GM18498 (cell line): ENCODE measurements at regions not wholly inside any gene's neighbourhood (a gene's known extent, or its start where the extent isn't known, plus 50 kb on each side); places are given as distances from the start of the nearest gene placed in this dataset.
"Not testable (repeated sequence)": the region's sequence is repeated elsewhere in the genome, so short reads cannot be mapped to it uniquely, and the experiment has no call there.

ENCODE experiments used
- ATAC-seq: cut with Tn5 transposase; IDR thresholded peaks from one replicate; pipeline ENCODE4 v1.9.1; 2021; ENCODE audit warnings: mild to moderate bottlenecking, moderate library complexity; ENCODE audit not compliant: unreplicated experiment

DNA sequence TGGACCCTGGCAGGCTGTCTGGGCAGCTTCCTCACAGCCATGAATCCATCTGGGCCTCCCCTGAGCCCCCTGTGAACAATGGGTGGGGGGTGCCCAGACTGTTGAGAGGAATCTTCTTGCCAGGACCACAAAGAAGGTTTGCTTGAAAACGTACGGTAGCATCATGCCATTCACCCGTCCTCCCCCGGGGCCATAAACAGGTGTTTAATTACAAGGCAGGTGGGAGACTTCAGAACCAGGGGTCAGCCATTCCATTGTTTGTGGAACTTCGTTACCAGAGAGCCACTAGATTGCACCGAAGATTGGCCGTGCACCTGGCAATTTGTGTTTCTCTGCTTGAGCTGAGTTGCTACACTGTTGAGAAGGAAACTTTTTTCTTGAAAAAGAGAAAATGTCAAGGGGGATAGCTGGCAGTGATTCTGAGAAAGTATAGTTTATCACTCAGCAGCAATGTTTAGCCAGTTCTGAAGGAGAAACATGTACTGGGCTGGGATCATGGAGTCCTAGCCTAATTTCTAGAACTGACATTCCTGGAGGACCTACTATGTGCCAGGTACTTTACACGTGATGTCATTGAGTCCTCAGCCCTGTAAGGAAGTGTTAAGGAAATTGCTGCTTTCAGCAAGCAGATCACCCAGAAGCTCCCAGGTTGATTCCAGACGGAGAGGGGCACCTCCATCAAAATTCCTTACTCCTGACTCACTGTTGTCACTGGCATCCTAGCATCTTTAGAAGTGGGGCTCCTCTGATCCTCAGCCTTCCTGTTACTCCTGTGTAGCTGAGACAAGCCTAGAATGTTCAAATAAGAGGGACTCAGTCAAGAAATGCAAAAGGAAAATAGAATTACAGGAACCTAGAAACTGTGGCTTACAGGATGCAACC, 103.8 kb upstream of the UBE2E1 start:
- ATAC-seq = no peak

DNA sequence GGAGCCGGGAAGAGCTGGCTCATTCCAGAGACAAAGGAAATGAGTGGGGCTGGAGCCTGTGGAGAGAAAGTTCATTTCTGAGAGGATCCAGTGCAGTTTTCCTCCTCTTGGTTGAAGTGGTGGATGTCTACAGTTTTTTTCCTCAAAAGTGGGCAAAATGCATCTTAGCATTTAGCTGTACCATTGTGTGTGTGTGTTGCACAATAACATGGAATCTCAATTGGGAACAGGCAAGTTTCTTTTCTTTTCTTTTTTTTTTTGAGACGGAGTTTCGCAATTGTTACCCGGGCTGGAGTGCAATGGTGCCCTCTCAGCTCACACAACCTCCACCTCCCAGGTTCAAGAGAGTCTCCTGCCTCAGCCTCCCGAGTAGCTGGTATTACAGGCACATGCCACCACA, 101.5 kb upstream of the UBE2E1 start:
- no peak for ATAC-seq

DNA sequence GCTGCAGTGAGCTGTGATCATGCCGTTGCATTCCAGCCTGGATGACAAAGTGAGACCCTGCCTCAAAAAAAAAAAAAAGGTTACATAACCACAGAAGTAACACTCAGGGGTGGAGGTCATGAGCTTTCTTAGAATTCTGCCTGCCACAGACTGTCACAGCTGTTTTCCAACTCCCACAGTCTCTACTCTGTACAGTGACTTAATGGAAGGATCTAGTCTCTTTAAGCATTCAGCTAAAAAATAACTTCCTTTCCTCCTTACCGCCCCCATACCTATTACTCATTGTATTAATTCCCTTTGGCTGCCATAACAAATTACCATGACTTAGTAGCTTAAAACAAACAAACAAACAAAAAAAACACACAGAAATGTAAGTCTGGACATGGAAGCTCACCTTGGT, 99.6 kb upstream of the UBE2E1 start:
- ATAC-seq = no peak

DNA sequence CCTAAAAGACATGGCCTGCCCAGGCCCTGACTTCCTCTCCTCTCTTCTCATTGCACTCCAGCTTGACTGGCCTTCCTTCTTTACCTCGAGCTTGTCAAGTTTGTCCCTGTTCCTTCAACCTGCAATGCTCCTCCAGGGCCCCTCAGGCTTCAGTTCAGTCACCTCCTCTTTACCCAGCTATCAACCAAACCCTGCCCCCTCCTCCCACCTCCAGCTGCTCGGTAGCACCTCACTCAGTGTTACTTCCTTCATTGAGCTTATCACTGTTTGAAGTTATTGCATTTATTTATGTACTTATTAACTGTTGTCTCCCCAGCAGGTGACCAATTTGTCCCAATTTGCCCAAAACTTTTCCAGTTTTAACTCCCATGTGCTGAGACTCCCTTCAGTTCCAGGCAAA, 95.8 kb upstream of the UBE2E1 start:
- ATAC-seq = no peak

GRCh38 chr3:23710555-23710954, 95.2 kb upstream of the UBE2E1 start:
- ATAC-seq = no peak

- ATAC-seq = peak; percentile 91
Measured at GRCh38 chr3:23711916-23712494, 93.8 kb upstream of the UBE2E1 start.

GRCh38 chr3:23712656-23713559, 92.8 kb upstream of the UBE2E1 start:
- no peak for ATAC-seq

- ATAC-seq = no peak
Measured at GRCh38 chr3:23713641-23714040, 92.1 kb upstream of the UBE2E1 start.

- ATAC-seq = no peak
Measured at GRCh38 chr3:23720059-23720458, 85.7 kb upstream of the UBE2E1 start.

DNA sequence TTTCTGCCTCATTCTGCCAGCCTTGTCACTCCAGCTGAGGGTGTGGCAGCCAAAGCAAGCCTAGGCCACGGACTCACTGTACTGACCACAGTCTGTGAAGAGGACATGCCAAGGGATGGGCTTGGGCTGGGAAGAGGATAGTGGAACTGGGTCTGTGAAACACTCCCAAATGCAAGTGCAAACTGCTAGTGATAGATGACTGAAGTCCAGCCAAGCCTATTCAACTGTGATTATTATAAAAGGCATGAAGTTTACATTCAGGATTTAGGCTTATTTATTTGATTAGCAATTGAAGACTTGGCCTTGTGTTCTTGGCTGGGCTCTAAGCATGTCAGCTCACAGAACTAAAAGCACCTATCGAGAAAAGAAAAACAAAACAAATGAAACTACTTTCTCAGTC, 84.9 kb upstream of the UBE2E1 start:
- no peak for ATAC-seq

DNA sequence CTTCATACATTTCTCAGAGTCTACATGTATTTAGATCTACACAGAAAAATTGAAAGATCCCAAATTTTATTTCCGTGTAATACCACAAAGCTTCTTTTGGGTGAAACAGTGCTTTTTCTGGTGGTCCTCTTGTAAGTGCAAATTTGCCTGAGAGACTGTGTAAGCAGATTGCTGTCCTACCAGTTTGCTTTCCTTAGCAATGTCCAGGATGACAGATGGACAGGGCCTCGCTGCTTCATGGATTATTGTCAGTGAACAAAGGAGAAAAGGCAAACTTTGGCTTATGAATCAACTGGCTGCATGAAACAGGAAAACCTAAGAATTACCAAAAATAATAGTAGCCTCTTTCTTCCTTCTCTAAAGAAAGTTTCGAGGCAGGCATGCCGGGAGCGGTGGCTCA, 82.6 kb upstream of the UBE2E1 start:
- no peak for ATAC-seq

DNA sequence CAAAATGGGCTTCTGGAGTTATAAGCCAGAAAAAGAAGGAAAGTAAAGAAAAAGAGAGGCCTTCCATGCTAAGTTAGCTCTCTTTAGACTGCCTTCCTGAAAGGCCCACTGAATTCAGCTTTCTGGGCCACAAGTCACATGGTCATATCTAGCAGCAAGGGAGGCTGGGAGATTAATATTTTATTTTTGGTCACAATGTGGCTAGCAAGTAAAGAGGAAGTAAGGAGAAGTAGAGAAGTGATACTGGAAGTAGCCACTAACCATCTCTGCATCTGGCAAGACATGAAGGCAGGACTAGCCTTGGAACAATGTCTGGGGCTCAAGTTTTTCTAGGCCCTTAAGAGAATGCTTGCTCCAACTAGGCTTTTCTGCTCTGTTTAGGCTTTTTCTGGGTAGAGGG, 81.8 kb upstream of the UBE2E1 start:
- peak; percentile 41 for ATAC-seq

DNA sequence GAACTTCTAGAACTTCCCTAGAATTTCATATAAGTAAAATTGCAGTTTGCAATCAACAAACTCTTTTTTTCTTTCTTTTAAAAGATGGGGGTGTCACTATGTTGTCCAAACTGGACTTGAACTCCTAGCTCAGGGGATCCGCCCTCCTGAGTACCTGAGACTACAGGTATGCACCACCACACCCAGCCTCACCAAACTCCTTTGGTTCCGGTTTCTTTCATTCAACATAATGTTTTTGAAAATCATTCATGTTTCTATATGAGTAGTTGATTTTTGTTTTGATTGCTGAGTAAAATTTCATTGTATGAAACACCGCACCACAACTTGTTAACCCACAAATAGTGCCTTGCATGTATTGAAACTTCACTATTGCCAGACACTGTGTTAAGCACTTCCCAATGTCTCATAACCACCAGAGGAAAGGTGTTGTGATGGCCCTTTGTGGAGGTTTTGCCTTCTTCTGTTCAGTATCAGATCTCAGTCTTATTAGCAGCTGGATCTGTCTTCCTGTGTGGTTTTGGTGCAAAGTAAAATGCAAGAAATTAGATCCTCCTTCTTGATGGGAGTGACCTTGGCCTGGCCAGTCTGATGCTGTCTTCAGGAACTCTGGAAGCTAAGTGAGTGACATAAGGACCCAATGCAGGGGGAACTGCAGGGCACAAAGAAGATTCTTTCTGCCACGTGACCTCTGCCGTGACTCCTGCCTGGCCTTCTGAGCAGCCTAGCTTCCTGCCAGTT, 78.8 kb upstream of the UBE2E1 start:
- peak; percentile 76 for ATAC-seq

DNA sequence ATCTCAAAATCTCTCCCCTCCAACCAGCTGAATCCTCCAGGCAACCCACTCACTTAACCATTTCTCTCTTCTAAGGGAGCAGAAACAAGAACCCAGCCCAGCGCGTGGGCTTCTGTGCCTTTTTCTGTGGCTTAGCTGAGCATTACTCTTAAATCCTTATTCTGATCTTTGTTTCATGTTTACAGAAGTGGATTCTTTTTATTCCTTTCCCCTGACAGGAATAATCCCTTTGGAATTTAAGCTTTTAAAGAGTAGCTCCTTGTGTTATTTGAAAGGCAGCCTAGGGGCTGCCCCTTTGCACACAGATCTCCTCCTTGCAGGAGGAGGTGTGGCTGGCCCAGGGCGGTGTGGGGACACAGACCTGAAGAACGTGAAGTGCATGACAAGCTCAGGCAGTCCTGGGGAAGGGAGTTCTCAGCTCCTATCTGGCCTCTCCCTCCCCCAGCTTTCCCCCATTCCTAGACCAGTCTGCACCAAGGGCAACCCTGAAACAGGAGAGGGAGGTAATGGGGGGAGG, 77.1 kb upstream of the UBE2E1 start:
- no peak for ATAC-seq

GRCh38 chr3:23729362-23729761, 76.4 kb upstream of the UBE2E1 start:
- not testable (repeated sequence) for ATAC-seq

- no peak for ATAC-seq
Measured at GRCh38 chr3:23734481-23734880, 71.3 kb upstream of the UBE2E1 start.

DNA sequence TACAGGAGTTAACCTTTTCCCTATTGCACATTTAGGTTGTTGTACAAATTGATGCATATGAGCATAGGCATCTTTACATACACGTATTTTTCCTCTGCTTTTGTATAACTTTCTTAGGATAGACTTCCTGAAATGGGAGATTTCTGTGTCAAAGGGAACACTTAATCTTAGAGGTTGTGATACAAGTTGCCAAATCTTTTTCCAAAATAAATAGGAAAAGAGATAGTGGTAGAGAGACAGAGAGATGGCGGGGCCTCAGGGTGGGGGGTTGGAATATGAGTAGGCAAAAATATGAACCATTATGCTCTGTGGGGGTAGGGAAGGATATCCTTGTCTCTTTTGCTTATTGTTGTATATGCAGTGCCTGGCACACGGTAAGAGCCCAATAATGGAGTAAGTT, 70.7 kb upstream of the UBE2E1 start:
- no peak for ATAC-seq

- ATAC-seq = no peak
Measured at GRCh38 chr3:23735535-23736326, 70.0 kb upstream of the UBE2E1 start.

GRCh38 chr3:23738944-23739343, 66.8 kb upstream of the UBE2E1 start:
- no peak for ATAC-seq

- ATAC-seq = no peak
Measured at GRCh38 chr3:23739536-23739935, 66.2 kb upstream of the UBE2E1 start.
